ENCODE measurements at regions not wholly inside any gene's neighbourhood (a gene's known extent, or its start where the extent isn't known, plus 50 kb on each side); places are given as distances from the start of the nearest gene placed in this dataset.

- no peak for TF ChIP-seq POLR2AphosphoS5 (IDR thresholded peaks at IDR 0.05; ENCODE audit: borderline replicate concordance, low read depth, low read length)
- no peak for TF ChIP-seq EZH2 (IDR thresholded peaks at IDR 0.05)
- no peak for TF ChIP-seq FOXP2 (optimal IDR thresholded peaks at IDR 0.05; ENCODE audit: control extremely low read depth, extremely low read length, insufficient read depth)
These were observed 273.9 kb upstream of the MIS18BP1 start for GRCh38 chr14:45526715-45527549.
